GM18907 (cell line): ENCODE measurements at regions not wholly inside any gene's neighbourhood (a gene's known extent, or its start where the extent isn't known, plus 50 kb on each side); places are given as distances from the start of the nearest gene placed in this dataset.
"Not testable (repeated sequence)": the region's sequence is repeated elsewhere in the genome, so short reads cannot be mapped to it uniquely, and the experiment has no call there.

Source experiments
- ATAC-seq: cut with Tn5 transposase; IDR thresholded peaks from one replicate; pipeline ENCODE4 v1.9.1; 2021; ENCODE audit warnings: mild to moderate bottlenecking, moderate library complexity; ENCODE audit not compliant: unreplicated experiment

- ATAC-seq = no peak
These were observed 149.0 kb upstream of the GRAMD2B start for GRCh38 chr5:126274076-126274762.

- no peak for ATAC-seq
These were observed 148.5 kb upstream of the GRAMD2B start for GRCh38 chr5:126274763-126275125.

GRCh38 chr5:126277762-126278161 is 145.4 kb upstream of the GRAMD2B start:
- ATAC-seq = no peak

GRCh38 chr5:126280343-126280742 is 142.9 kb upstream of the GRAMD2B start:
- no peak for ATAC-seq

GRCh38 chr5:126280846-126281245 is 142.4 kb upstream of the GRAMD2B start:
- no peak for ATAC-seq

GRCh38 chr5:126284977-126285696 is 138.1 kb upstream of the GRAMD2B start:
- no peak for ATAC-seq

GRCh38 chr5:126296121-126296520 is 127.1 kb upstream of the GRAMD2B start:
- not testable (repeated sequence) for ATAC-seq

- no peak for ATAC-seq
These were observed 122.9 kb upstream of the GRAMD2B start for GRCh38 chr5:126300293-126300692.

GRCh38 chr5:126301056-126301455 is 122.2 kb upstream of the GRAMD2B start:
- ATAC-seq = no peak

GRCh38 chr5:126309860-126310259 is 113.3 kb upstream of the GRAMD2B start:
- no peak for ATAC-seq

GRCh38 chr5:126311766-126312165 is 111.4 kb upstream of the GRAMD2B start:
- no peak for ATAC-seq

GRCh38 chr5:126315341-126315740 is 107.9 kb upstream of the GRAMD2B start:
- ATAC-seq = no peak

GRCh38 chr5:126332326-126332725 is 90.9 kb upstream of the GRAMD2B start:
- no peak for ATAC-seq

GRCh38 chr5:126334760-126335159 is 88.4 kb upstream of the GRAMD2B start:
- no peak for ATAC-seq

- ATAC-seq = no peak
These were observed 87.3 kb upstream of the GRAMD2B start for GRCh38 chr5:126335886-126336285.

- peak; percentile 21 for ATAC-seq
These were observed 84.6 kb upstream of the GRAMD2B start for GRCh38 chr5:126338635-126339034.

- peak; percentile 70 for ATAC-seq
These were observed 83.9 kb upstream of the GRAMD2B start for GRCh38 chr5:126339215-126339805.

- no peak for ATAC-seq
These were observed 81.1 kb upstream of the GRAMD2B start for GRCh38 chr5:126341906-126342630.

GRCh38 chr5:126348855-126349635 is 74.2 kb upstream of the GRAMD2B start:
- no peak for ATAC-seq

- ATAC-seq = no peak
These were observed 72.1 kb upstream of the GRAMD2B start for GRCh38 chr5:126351153-126351552.
